Vagina (tissue), 2 donors: ENCODE measurements at regions not wholly inside any gene's neighbourhood (a gene's known extent, or its start where the extent isn't known, plus 50 kb on each side); places are given as distances from the start of the nearest gene placed in this dataset.
A peak's percentile ranks its signal among the peaks of the same experiment; 100 is the strongest.

Experiments
- DNase-seq, 2 donors: peaks; one replicate each; pipeline ENCODE4 v3.0.0-alpha.2; 2017; ENCODE audit errors: extremely low spot score in 2 of 2
- H3K27ac ChIP-seq: fragments of 200-600 bp; sonication (generic); one replicate; pipeline ENCODE4 v1.5.1; 2019
- H3K27me3 ChIP-seq: fragments of 200-600 bp; sonication (generic); one replicate; pipeline ENCODE4 v1.5.1; 2019
- H3K36me3 ChIP-seq, 2 donors: fragments of 200-600 bp; sonication (generic); one replicate each; pipeline ENCODE4 v1.5.1; 2017 to 2019
- H3K4me1 ChIP-seq: fragments of 200-600 bp; sonication (generic); one replicate; pipeline ENCODE4 v1.5.1; 2019
- H3K4me3 ChIP-seq, 2 donors: fragments of 200-600 bp; sonication (generic); 1 replicate in 1 of 2; 2 replicates in 1 of 2; pipeline ENCODE4 v1.5.1; 2016 to 2019
- H3K9me3 ChIP-seq: fragments of 200-600 bp; sonication (generic); one replicate; pipeline ENCODE4 v1.5.1; 2019
- POLR2A ChIP-seq, 2 donors: fragments of 450-650 bp; IDR thresholded peaks; one replicate each; pipeline ENCODE4 v1.6.1; 2017; ENCODE audit warnings: antibody characterized with exemption in 2 of 2, mild to moderate bottlenecking in 2 of 2, moderate library complexity in 2 of 2
- POLR2AphosphoS5 ChIP-seq, 2 donors: sonication (generic); formaldehyde crosslinking; IDR thresholded peaks; one replicate each; pipeline ENCODE4 v1.9.0; 2017; ENCODE audit warnings: antibody characterized with exemption in 2 of 2, mild to moderate bottlenecking in 2 of 2, low read depth in 1 of 2; ENCODE audit not compliant: insufficient read depth in 1 of 2
- intact Hi-C: fragments of 100-400 bp; cut with DNase I; formaldehyde crosslinking; loops from one replicate; pipeline ENCODE4 v1.15.1; 2023
- TF ChIP-seq, protein P1 (sequence below), 3 experiments: fragments of 450-650 bp in 2 of 3; fragments of 200-600 bp in 1 of 3; sonication (generic) in 1 of 3; IDR thresholded peaks; one replicate each; pipeline ENCODE4 v1.5.1; 2017 to 2019; ENCODE audit warnings: antibody characterized with exemption in 3 of 3, mild to moderate bottlenecking in 2 of 3, moderate library complexity in 2 of 3

DNA sequence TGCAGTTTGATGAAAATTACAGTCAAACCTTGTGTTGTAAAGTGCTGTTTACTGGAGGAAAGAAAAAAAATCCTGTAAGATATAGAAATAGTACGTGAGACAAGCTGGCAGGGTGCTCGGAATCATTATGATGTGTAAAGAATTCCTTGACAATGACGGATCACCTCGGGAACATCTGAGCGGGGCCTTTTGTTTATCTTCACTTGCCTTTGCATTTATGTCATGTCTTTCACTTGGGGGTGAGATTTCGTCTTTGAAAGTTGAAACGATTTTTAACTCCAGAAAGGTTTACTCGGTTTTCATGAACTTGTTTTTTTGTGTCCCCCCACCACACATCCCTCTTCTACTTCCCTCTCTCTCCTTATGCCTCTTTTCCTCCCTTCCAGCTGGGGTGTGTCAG, 128.3 kb upstream of the VEPH1 start:
- H3K27me3 ChIP-seq, result no peaks in the 10 kb centered on the region
- no peaks in the 10 kb centered on the region for H3K36me3 ChIP-seq
- intact Hi-C loops, result no loop called here
- no peak overlapping the region for H3K4me3 ChIP-seq
- no peaks in the 10 kb centered on the region for H3K9me3 ChIP-seq
- DNase-seq, result no peak
- TF ChIP-seq POLR2AphosphoS5 (IDR thresholded peaks at IDR 0.05; ENCODE audit: insufficient read depth in 1 of 2, low read depth in 1 of 2) (no peak), POLR2A (IDR thresholded peaks at IDR 0.05) (no peak)
- TF ChIP-seq, protein P1, sequence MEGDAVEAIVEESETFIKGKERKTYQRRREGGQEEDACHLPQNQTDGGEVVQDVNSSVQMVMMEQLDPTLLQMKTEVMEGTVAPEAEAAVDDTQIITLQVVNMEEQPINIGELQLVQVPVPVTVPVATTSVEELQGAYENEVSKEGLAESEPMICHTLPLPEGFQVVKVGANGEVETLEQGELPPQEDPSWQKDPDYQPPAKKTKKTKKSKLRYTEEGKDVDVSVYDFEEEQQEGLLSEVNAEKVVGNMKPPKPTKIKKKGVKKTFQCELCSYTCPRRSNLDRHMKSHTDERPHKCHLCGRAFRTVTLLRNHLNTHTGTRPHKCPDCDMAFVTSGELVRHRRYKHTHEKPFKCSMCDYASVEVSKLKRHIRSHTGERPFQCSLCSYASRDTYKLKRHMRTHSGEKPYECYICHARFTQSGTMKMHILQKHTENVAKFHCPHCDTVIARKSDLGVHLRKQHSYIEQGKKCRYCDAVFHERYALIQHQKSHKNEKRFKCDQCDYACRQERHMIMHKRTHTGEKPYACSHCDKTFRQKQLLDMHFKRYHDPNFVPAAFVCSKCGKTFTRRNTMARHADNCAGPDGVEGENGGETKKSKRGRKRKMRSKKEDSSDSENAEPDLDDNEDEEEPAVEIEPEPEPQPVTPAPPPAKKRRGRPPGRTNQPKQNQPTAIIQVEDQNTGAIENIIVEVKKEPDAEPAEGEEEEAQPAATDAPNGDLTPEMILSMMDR (IDR thresholded peaks at IDR 0.05), result no peak
- H3K4me1 ChIP-seq, result no peaks in the 10 kb centered on the region
- H3K27ac ChIP-seq, result no peak overlapping the region

DNA sequence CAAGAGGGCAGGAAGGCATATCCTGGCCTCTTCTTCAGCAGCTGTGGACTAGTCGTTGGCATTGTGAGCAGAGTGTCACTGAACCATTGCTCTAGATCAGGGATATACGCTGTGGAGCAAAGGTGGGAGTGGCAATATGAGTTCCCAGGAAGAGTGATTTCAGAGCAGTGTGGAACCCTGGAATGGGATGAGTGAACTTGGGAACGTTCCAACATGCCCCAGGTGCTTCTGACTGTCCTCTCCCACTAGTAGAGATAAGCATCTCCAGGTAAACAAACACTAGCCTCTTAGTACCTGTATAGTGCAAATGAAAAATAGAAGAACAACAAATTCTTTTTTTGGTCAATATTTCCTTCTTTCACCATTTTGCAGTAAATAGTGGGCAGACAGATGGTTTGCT, 123.6 kb upstream of the VEPH1 start:
- no peak for TF ChIP-seq POLR2AphosphoS5 (IDR thresholded peaks at IDR 0.05; ENCODE audit: insufficient read depth in 1 of 2, low read depth in 1 of 2)
- TF ChIP-seq, protein P1 (IDR thresholded peaks at IDR 0.05), result no peak
- TF ChIP-seq POLR2A (IDR thresholded peaks at IDR 0.05), result no peak

GRCh38 chr3:157624801-157625200, 121.6 kb upstream of the VEPH1 start:
- H3K36me3 ChIP-seq, result no peaks in the 10 kb centered on the region
- no peak overlapping the region for H3K27ac ChIP-seq
- intact Hi-C loops, result no loop called here
- TF ChIP-seq, protein P1 (IDR thresholded peaks at IDR 0.05), result no peak
- TF ChIP-seq POLR2A (IDR thresholded peaks at IDR 0.05) (no peak), POLR2AphosphoS5 (IDR thresholded peaks at IDR 0.05; ENCODE audit: insufficient read depth in 1 of 2, low read depth in 1 of 2) (no peak)
- no peaks in the 10 kb centered on the region for H3K9me3 ChIP-seq
- DNase-seq, result no peak
- no peaks in the 10 kb centered on the region for H3K4me1 ChIP-seq
- H3K4me3 ChIP-seq, result no peak overlapping the region
- H3K27me3 ChIP-seq, result no peaks in the 10 kb centered on the region

More for the DNA sequence above, 123.6 kb upstream of the VEPH1 start:
- Histone ChIP-seq H3K36me3 (no peaks in the 10 kb centered on the region), H3K4me1 (no peaks in the 10 kb centered on the region), H3K9me3 (no peaks in the 10 kb centered on the region), H3K4me3 (no peak overlapping the region), H3K27me3 (no peaks in the 10 kb centered on the region), H3K27ac (no peak overlapping the region)
- intact Hi-C loops, result no loop called here
- DNase-seq, result no peak

DNA sequence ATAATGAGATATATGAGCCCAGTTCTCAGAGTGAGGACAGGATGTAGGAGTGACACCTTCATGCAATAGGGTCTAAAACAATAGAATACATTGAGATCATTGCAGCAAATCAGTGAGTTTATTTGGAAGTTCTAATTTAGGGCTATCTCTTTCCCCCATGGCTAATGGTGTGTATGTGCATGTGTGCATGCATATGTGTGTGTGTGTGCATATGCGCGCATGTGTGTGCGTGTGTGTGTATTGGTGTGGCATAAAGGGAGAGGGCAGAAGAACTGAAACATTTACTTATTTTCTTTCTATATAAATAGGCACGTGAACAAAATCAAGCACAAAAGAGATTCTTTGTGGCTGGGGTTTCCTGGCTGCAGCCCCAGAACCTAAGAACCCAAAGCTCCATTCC, 115.7 kb upstream of the VEPH1 start:
- no peak for DNase-seq
- TF ChIP-seq POLR2A (IDR thresholded peaks at IDR 0.05) (no peak), POLR2AphosphoS5 (IDR thresholded peaks at IDR 0.05; ENCODE audit: insufficient read depth in 1 of 2, low read depth in 1 of 2) (no peak)
- TF ChIP-seq, protein P1 (IDR thresholded peaks at IDR 0.05), result no peak
- no peaks in the 10 kb centered on the region for H3K9me3 ChIP-seq
- no peak overlapping the region for H3K27ac ChIP-seq
- H3K4me1 ChIP-seq, result no peaks in the 10 kb centered on the region
- H3K4me3 ChIP-seq, result no peak overlapping the region
- H3K27me3 ChIP-seq, result no peaks in the 10 kb centered on the region
- intact Hi-C loops, result loop anchor here (5.0 kb wide), 1 partner anchor 813 kb away; no protein-coding TSS in a partner anchor
- H3K36me3 ChIP-seq, result no peaks in the 10 kb centered on the region

DNA sequence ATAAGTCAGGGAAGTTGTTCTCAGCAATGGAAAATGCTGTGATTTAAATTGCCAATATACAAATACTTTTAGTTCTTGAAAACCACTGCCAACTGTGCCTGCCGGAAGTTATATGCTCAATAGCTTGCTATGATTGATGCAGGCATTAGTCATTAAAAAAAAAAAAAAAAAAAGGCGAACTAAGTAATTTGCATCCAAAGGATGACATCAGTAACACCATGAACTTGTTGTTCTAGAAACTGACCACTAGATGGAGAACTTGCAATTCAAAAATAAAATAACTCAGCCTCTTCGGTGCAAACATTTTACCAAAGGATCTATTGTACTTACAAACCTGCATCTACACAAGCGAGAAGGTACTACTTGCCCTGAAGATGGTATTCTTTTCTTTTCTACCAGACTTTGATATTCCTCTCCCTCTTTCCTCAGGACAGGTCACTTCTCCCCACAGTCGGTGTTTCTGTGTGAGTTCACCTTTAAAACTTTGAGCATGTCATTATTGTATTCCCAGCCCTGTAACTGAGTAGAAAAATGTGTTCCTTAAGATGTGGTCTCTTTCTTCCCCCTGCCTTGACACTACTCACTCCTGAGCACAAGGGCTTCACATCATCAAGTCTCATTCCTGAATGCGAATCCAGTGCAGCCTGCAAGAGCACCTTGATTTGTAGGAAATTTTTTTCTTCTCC, 115.0 kb upstream of the VEPH1 start:
- intact Hi-C loops, result loop anchor here (5.0 kb wide), 1 partner anchor 814 kb away; no protein-coding TSS in a partner anchor
- Histone ChIP-seq H3K4me1 (no peaks in the 10 kb centered on the region), H3K27ac (no peak overlapping the region), H3K4me3 (no peak overlapping the region), H3K27me3 (no peaks in the 10 kb centered on the region), H3K36me3 (no peaks in the 10 kb centered on the region), H3K9me3 (no peaks in the 10 kb centered on the region)
- no peak for TF ChIP-seq POLR2AphosphoS5 (IDR thresholded peaks at IDR 0.05; ENCODE audit: insufficient read depth in 1 of 2, low read depth in 1 of 2)
- TF ChIP-seq, protein P1 (IDR thresholded peaks at IDR 0.05), result peak in 2 of 3 experiments; percentile 8 to 50
- no peak for DNase-seq
